Spinal cord (tissue), 9 donors: ENCODE measurements at regions not wholly inside any gene's neighbourhood (a gene's known extent, or its start where the extent isn't known, plus 50 kb on each side); places are given as distances from the start of the nearest gene placed in this dataset.

ENCODE experiments used
- DNase-seq, 6 donors: peaks; one replicate each; pipeline versions ENCODE4 v3.0.0 to v3.0.0-alpha.2; 2013 to 2015; ENCODE audit warnings: low spot score in 6 of 6, low read depth in 4 of 6
- H3K27ac ChIP-seq: one replicate; pipeline ENCODE4 v1.5.1; 2013; ENCODE audit warnings: low read depth, low read length, control low read depth
- H3K27me3 ChIP-seq: one replicate; pipeline ENCODE4 v1.6.1; 2013; ENCODE audit warnings: low read length; ENCODE audit not compliant: control insufficient read depth, insufficient read depth
- H3K36me3 ChIP-seq: one replicate; pipeline ENCODE4 v1.6.1; 2013; ENCODE audit warnings: low read length; ENCODE audit not compliant: control insufficient read depth, insufficient read depth
- H3K4me1 ChIP-seq: one replicate; pipeline ENCODE4 v1.6.1; 2013; ENCODE audit warnings: low read length; ENCODE audit not compliant: control insufficient read depth, insufficient read depth
- H3K4me3 ChIP-seq: one replicate; pipeline ENCODE4 v1.5.1; 2013; ENCODE audit warnings: low read depth, low read length, control low read depth
- H3K9me3 ChIP-seq: one replicate; pipeline ENCODE4 v1.6.1; 2013; ENCODE audit warnings: low read length; ENCODE audit not compliant: control insufficient read depth, insufficient read depth
- WGBS: methylation state at CpG from one replicate; pipeline ENCODE4 v1.1.5; 2013; ENCODE audit warnings: missing lambda C conversion rate; ENCODE audit not compliant: insufficient coverage; 5-methylcytosine and 5-hydroxymethylcytosine counted together
- donor health status: healthy.

DNA sequence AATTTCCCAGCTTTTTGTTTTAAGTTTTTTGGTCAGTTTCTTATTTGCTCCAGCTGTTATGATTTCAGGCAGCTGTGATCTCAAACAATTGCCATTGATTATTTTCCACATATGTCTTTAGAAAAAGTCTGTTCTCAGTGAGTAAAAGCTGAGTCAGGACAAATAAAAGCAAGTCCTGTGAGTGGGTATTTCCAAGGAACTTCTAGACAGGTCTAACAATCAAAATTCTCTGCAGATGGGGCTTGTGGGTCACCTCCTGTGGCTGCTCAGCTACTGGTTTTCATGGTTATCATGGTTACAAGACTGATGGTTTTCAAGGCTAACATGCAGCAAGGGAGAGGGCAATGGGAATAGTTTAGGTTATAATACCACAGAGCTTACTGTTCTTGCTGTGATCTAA, 585.7 kb downstream of the LMO4 start:
- Histone ChIP-seq H3K27ac (no peak overlapping the region), H3K4me1 (no peaks in the 10 kb centered on the region), H3K9me3 (peaks cover 2% of the 10 kb centered on the region), H3K36me3 (no peaks in the 10 kb centered on the region), H3K4me3 (no peak overlapping the region), H3K27me3 (no peaks in the 10 kb centered on the region)
- DNase-seq, result no peak

DNA sequence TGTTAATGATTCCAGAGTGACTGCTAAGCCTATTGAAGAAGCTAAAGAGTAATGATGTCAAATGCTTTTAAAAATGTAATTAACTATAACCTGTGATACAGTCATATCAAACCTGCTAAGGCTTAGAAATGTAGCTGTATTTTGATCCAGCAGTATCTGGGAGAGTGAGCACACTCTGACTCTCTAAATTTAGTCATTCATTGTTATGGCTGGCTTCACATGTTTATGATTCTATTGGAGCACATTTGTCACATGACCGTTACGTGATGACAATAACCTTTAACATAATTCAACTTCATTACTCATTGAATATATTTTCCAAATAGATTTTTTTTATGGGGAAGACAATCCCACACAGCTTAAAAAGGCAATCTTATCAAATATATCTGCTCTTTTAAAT, 587.1 kb downstream of the LMO4 start:
- Histone ChIP-seq H3K27me3 (no peaks in the 10 kb centered on the region), H3K4me1 (no peaks in the 10 kb centered on the region), H3K36me3 (no peaks in the 10 kb centered on the region), H3K4me3 (no peak overlapping the region), H3K9me3 (peaks cover 2% of the 10 kb centered on the region), H3K27ac (no peak overlapping the region)
- no CpG with 5 or more reads among the region's 2 CpGs for WGBS
- no peak for DNase-seq

DNA sequence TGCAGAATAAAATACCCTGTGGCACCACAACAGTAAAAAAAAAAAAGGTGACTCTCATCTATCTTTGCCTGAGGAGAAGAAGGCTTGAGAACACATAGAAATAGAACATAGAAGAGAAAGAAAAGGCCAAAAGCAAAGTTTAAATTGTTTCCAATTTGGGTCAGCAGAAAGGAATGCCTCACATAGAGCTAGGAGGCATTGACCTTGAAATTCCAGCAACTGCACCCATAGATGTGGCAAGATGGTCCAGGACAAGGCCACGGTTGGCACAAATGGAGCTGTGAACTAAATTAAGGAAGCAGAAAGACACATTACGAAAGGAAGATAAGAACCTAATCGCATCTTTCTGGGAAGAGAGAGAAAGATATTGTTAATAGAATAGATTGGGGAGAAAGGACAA, 588.3 kb downstream of the LMO4 start:
- Histone ChIP-seq H3K4me3 (no peak overlapping the region), H3K27me3 (no peaks in the 10 kb centered on the region), H3K4me1 (no peaks in the 10 kb centered on the region), H3K9me3 (no peaks in the 10 kb centered on the region), H3K27ac (no peak overlapping the region), H3K36me3 (no peaks in the 10 kb centered on the region)
- WGBS, result 95% methylated on average over 2 of the region's 3 CpGs
- no peak for DNase-seq

DNA sequence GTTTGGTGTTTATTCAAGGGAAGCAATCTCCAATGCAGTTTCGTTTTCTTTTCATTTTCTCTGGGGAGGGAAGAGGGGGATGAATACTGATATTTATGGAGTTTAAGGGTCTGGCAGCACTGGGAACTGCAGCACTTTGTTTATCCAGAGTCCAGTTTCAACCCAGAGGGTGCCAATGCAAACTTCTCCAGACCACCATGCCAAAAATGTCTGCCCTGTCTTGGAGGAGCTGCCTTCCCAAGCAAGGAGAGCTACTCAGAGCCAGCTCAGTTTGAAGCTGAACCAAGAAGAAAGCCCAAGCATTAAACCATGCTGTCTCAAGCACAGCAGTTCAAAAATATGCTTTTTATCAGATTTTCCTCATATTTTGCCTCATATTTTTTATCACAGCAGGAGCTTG, 589.7 kb downstream of the LMO4 start:
- 78% methylated on average over 1 of the region's 1 CpG for WGBS
- Histone ChIP-seq H3K36me3 (no peaks in the 10 kb centered on the region), H3K4me1 (no peaks in the 10 kb centered on the region), H3K27me3 (no peaks in the 10 kb centered on the region), H3K4me3 (no peak overlapping the region), H3K27ac (no peak overlapping the region), H3K9me3 (no peaks in the 10 kb centered on the region)
- peak in 1 of 6 donors; percentile 47 for DNase-seq

GRCh38 chr1:87922885-87923284, 594.2 kb downstream of the LMO4 start:
- no peaks in the 10 kb centered on the region for H3K4me1 ChIP-seq
- H3K27ac ChIP-seq, result no peak overlapping the region
- H3K9me3 ChIP-seq, result no peaks in the 10 kb centered on the region
- no peak for DNase-seq
- H3K36me3 ChIP-seq, result no peaks in the 10 kb centered on the region
- no peak overlapping the region for H3K4me3 ChIP-seq
- no peaks in the 10 kb centered on the region for H3K27me3 ChIP-seq
- WGBS, result no CpG with 5 or more reads among the region's 2 CpGs

DNA sequence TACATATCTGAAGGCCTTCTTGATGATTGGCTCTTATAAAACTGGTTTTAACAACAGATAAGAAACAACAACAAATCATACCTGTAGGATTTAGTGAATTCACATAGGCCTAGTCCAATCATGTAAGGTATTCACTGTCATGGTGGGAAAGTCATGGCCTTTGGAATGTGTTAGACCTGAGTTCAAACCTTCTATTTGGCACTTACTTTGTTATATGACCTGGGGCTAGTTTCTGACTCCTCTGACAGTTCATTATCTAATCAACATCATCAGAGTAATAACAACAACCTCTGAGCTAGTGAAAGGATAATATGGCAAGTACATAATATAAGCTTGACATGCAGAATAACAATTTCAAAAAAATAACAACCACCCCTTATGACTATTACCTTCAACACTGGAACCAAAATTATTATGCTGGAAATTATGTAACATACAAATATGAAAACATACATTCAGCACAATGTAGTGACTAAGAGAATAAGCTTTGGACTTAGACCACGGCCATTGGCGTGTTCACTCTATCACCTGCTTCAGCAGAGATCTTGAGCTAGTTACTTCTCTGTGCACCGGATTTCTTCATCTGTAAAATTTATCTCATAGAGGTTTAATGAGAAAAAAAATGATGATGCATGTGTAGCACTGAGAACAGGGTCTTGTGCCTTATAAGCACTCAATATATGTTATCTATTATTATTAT, 597.6 kb downstream of the LMO4 start:
- no peaks in the 10 kb centered on the region for H3K27me3 ChIP-seq
- no peaks in the 10 kb centered on the region for H3K9me3 ChIP-seq
- no peak overlapping the region for H3K27ac ChIP-seq
- no CpG with 5 or more reads among the region's 3 CpGs for WGBS
- H3K4me3 ChIP-seq, result no peak overlapping the region
- DNase-seq, result no peak
- H3K36me3 ChIP-seq, result no peaks in the 10 kb centered on the region
- H3K4me1 ChIP-seq, result no peaks in the 10 kb centered on the region

- peaks cover 2% of the 10 kb centered on the region for H3K9me3 ChIP-seq
- 83% methylated on average over 1 of the region's 1 CpG for WGBS
- no peak overlapping the region for H3K27ac ChIP-seq
- no peak for DNase-seq
- no peaks in the 10 kb centered on the region for H3K36me3 ChIP-seq
- no peaks in the 10 kb centered on the region for H3K4me1 ChIP-seq
- H3K4me3 ChIP-seq, result no peak overlapping the region
- no peaks in the 10 kb centered on the region for H3K27me3 ChIP-seq
Measured at GRCh38 chr1:87926921-87927320, 598.2 kb downstream of the LMO4 start.

DNA sequence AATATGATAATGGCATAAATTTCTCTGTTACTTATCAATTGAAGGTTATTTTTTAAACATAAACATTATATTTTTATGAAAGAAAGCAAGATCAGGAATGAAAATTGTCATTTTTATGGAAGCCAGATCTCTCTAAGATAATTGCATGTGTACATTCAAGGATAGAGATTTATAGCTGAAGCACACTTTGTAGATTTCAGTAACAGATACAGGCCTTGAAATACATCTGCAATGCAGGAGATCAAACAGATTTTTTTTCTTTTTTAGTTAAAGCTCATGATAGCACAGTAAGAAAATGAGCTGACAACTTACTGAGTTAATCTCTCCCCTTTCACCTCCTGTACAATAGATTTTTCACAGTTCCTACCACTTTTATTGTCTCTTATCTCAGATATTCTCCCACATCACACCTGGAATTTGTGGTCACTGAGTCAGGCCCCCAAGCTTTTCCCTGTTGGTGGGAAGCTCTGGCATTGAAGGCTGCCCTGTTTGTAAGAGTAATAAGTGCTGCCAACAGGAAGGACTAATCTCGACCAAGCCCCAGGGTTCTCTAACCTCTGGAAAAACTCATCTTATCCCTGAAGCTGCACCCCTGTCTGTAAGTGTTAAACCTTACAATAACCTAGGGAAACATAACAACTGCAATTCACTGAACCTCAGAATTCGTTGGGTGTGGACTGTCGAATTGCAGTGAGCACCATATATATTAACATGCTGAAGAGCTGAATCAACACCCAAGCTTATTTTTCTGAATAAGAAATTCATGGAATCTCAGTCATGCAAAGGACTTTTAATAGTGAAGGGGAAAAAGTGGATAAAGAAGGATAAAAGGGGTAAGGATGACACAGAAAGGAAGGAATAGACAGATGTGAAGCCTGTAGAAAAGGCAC, 599.0 kb downstream of the LMO4 start:
- H3K4me1 ChIP-seq, result no peaks in the 10 kb centered on the region
- H3K4me3 ChIP-seq, result no peak overlapping the region
- H3K27ac ChIP-seq, result no peak overlapping the region
- DNase-seq, result no peak
- H3K27me3 ChIP-seq, result no peaks in the 10 kb centered on the region
- peaks cover 2% of the 10 kb centered on the region for H3K9me3 ChIP-seq
- no CpG with 5 or more reads among the region's 3 CpGs for WGBS
- H3K36me3 ChIP-seq, result no peaks in the 10 kb centered on the region

- no peaks in the 10 kb centered on the region for H3K27me3 ChIP-seq
- H3K4me1 ChIP-seq, result no peaks in the 10 kb centered on the region
- WGBS, result no CpG with 5 or more reads among the region's 1 CpG
- no peaks in the 10 kb centered on the region for H3K36me3 ChIP-seq
- no peak overlapping the region for H3K27ac ChIP-seq
- H3K4me3 ChIP-seq, result no peak overlapping the region
- peaks cover 2% of the 10 kb centered on the region for H3K9me3 ChIP-seq
- no peak for DNase-seq
Measured at GRCh38 chr1:87928623-87929022, 599.9 kb downstream of the LMO4 start.

DNA sequence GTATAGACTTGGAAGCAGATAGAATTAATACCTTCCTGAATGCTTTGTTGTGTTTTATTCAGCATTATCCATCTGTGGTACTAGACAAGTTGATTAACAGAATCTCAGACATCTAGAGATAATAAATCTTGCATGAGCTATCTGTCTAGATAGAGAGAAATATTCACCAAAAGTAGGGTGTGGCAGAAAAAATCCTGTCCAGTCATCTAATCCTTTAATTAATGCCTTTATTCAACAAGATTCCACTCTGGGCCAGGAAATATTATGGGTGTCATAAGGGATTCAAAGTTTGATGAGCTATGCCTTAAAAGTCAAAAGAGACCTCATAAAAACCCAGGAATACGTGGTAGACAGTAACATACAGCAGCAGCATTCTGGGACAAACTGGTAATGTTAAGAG, 601.2 kb downstream of the LMO4 start:
- Histone ChIP-seq H3K4me3 (no peak overlapping the region), H3K36me3 (no peaks in the 10 kb centered on the region), H3K9me3 (peaks cover 2% of the 10 kb centered on the region), H3K27me3 (no peaks in the 10 kb centered on the region), H3K4me1 (no peaks in the 10 kb centered on the region), H3K27ac (no peak overlapping the region)
- no peak for DNase-seq
- no CpG with 5 or more reads among the region's 1 CpG for WGBS
